ENCODE measurements at regions not wholly inside any gene's neighbourhood (a gene's known extent, or its start where the extent isn't known, plus 50 kb on each side); places are given as distances from the start of the nearest gene placed in this dataset.
"Not testable (repeated sequence)": the region's sequence is repeated elsewhere in the genome, so short reads cannot be mapped to it uniquely, and the experiment has no call there.

GRCh38 chr1:232319518-232320210 lies 310.3 kb downstream of the SIPA1L2 start:
- Histone ChIP-seq H3K27ac (ENCODE audit: low read depth, low read length) (no peak overlapping the region), H3K9me3 (ENCODE audit: low read length) (no peaks in the 10 kb centered on the region), H3K4me3 (ENCODE audit: low read length) (no peak overlapping the region), H3K4me1 (ENCODE audit: insufficient read depth, low read length) (no peaks in the 10 kb centered on the region), H3K36me3 (ENCODE audit: insufficient read depth, low read length) (no peaks in the 10 kb centered on the region), H3K27me3 (ENCODE audit: insufficient read depth, low read length, poor library complexity, severe bottlenecking) (no peaks in the 10 kb centered on the region)
- Mint-ChIP-seq H3K9me3 (no peaks in the 10 kb centered on the region), H3K27me3 (peaks cover 0 to 3% of the 10 kb centered on the region in 2 donors), H3K4me1 (no peaks in the 10 kb centered on the region), H3K4me3 (no peak overlapping the region), H3K27ac (peak overlapping the region in 1 of 8 donors; percentile 2), H3K36me3 (no peaks in the 10 kb centered on the region)
- POLR2A ChIA-PET = no interaction called here
- DNase-seq = no peak
- CTCF ChIA-PET = interaction anchor here (1.6 kb wide), 1 partner anchor 9 kb away, joined by 3 read pairs; no protein-coding TSS in a partner anchor

- POLR2A ChIA-PET = no interaction called here
Observed at GRCh38 chr1:232319072-232319471, 310.9 kb downstream of the SIPA1L2 start.

GRCh38 chr1:232318143-232318542 lies 311.8 kb downstream of the SIPA1L2 start:
- CTCF ChIA-PET = no interaction called here
- Histone ChIP-seq H3K27ac (ENCODE audit: low read depth, low read length) (no peak overlapping the region), H3K4me3 (ENCODE audit: low read length) (no peak overlapping the region), H3K9me3 (ENCODE audit: low read length) (no peaks in the 10 kb centered on the region), H3K36me3 (ENCODE audit: insufficient read depth, low read length) (no peaks in the 10 kb centered on the region), H3K4me1 (ENCODE audit: insufficient read depth, low read length) (no peaks in the 10 kb centered on the region), H3K27me3 (ENCODE audit: insufficient read depth, low read length, poor library complexity, severe bottlenecking) (no peaks in the 10 kb centered on the region)
- no peak overlapping the region for H3K4me3 Mint-ChIP-seq
- POLR2A ChIA-PET = no interaction called here
- H3K27ac Mint-ChIP-seq = no peak overlapping the region
- H3K36me3 Mint-ChIP-seq = peaks cover 0 to 4% (median 0%) of the 10 kb centered on the region in 3 donors
- H3K27me3 Mint-ChIP-seq = peaks cover 0 to under 1% of the 10 kb centered on the region in 2 donors
- no peak for DNase-seq
- peaks cover 2 to 11% (median 6%) of the 10 kb centered on the region in 5 donors for H3K9me3 Mint-ChIP-seq
- H3K4me1 Mint-ChIP-seq = no peaks in the 10 kb centered on the region

More at GRCh38 chr1:232319072-232319471, 310.9 kb downstream of the SIPA1L2 start:
- H3K4me1 ChIP-seq (ENCODE audit: insufficient read depth, low read length) = no peaks in the 10 kb centered on the region
- no peaks in the 10 kb centered on the region for H3K36me3 Mint-ChIP-seq
- no peak overlapping the region for H3K27ac ChIP-seq (ENCODE audit: low read depth, low read length)
- no peak overlapping the region for H3K27ac Mint-ChIP-seq
- H3K9me3 Mint-ChIP-seq = peaks cover 0 to 3% (median 0%) of the 10 kb centered on the region in 5 donors
- no peak overlapping the region for H3K4me3 Mint-ChIP-seq
- CTCF ChIA-PET = interaction anchor here (1.6 kb wide), 1 partner anchor 9 kb away, joined by 3 read pairs; no protein-coding TSS in a partner anchor
- H3K9me3 ChIP-seq (ENCODE audit: low read length) = no peaks in the 10 kb centered on the region
- H3K36me3 ChIP-seq (ENCODE audit: insufficient read depth, low read length) = no peaks in the 10 kb centered on the region
- no peaks in the 10 kb centered on the region for H3K27me3 ChIP-seq (ENCODE audit: insufficient read depth, low read length, poor library complexity, severe bottlenecking)
- peaks cover 0 to 3% of the 10 kb centered on the region in 2 donors for H3K27me3 Mint-ChIP-seq
- no peak overlapping the region for H3K4me3 ChIP-seq (ENCODE audit: low read length)
- no peak for DNase-seq
- no peaks in the 10 kb centered on the region for H3K4me1 Mint-ChIP-seq

DNA sequence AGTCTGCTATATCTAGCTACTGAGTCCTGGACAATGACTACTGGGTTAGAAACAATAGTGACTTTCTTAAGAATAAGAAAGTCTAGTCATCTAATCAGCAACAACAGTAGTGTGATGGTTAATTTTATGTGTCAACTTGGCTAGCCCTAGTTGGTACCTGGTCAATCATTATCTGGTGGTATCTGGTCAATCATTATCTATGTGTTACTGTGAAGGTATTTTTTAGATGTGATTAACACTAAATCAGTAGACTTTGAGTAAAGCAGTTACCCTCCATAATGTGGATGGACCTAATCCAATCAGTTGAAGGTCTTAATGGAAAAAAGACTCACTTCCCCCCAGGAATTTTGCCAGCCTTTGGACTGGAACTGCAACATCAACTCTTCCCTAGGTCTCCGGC lies 312.6 kb downstream of the SIPA1L2 start:
- no peaks in the 10 kb centered on the region for H3K27me3 Mint-ChIP-seq
- Histone ChIP-seq H3K9me3 (ENCODE audit: low read length) (no peaks in the 10 kb centered on the region), H3K27me3 (ENCODE audit: insufficient read depth, low read length, poor library complexity, severe bottlenecking) (no peaks in the 10 kb centered on the region), H3K4me3 (ENCODE audit: low read length) (no peak overlapping the region), H3K36me3 (ENCODE audit: insufficient read depth, low read length) (no peaks in the 10 kb centered on the region), H3K4me1 (ENCODE audit: insufficient read depth, low read length) (no peaks in the 10 kb centered on the region), H3K27ac (ENCODE audit: low read depth, low read length) (no peak overlapping the region)
- H3K4me3 Mint-ChIP-seq = no peak overlapping the region
- H3K27ac Mint-ChIP-seq = peak overlapping the region in 1 of 8 donors; percentile 17
- POLR2A ChIA-PET = no interaction called here
- CTCF ChIA-PET = no interaction called here
- H3K4me1 Mint-ChIP-seq = no peaks in the 10 kb centered on the region
- no peak for DNase-seq
- peaks cover 4 to 18% (median 12%) of the 10 kb centered on the region in 5 donors for H3K9me3 Mint-ChIP-seq
- peaks cover 0 to 12% (median 0%) of the 10 kb centered on the region in 3 donors for H3K36me3 Mint-ChIP-seq

DNA sequence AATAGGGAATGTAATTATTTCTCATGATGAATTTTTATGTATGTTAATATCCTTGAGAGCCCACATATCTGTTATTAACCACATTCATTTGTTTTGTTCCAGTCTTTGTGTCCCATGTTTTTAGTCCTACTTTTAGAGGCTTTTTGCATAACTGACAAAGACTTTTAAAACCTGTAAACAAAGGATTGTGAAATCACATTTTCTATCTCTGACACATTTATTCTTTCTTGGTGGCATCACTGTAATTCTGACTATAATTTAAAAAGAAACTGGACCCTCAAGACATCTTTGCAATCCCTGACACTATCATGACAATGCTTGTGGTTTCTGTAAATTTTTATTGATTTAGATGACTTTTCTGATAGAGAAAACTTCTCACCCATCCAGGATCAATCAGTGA lies 313.1 kb downstream of the SIPA1L2 start:
- H3K9me3 Mint-ChIP-seq = peaks cover 4 to 18% (median 12%) of the 10 kb centered on the region in 5 donors
- peaks cover 0 to 13% (median 0%) of the 10 kb centered on the region in 3 donors for H3K36me3 Mint-ChIP-seq
- Histone ChIP-seq H3K27me3 (ENCODE audit: insufficient read depth, low read length, poor library complexity, severe bottlenecking) (no peaks in the 10 kb centered on the region), H3K27ac (ENCODE audit: low read depth, low read length) (no peak overlapping the region), H3K36me3 (ENCODE audit: insufficient read depth, low read length) (no peaks in the 10 kb centered on the region), H3K4me3 (ENCODE audit: low read length) (no peak overlapping the region), H3K9me3 (ENCODE audit: low read length) (no peaks in the 10 kb centered on the region), H3K4me1 (ENCODE audit: insufficient read depth, low read length) (no peaks in the 10 kb centered on the region)
- H3K27ac Mint-ChIP-seq = peak overlapping the region in 1 of 8 donors; percentile 17
- CTCF ChIA-PET = no interaction called here
- no peak for DNase-seq
- H3K4me3 Mint-ChIP-seq = no peak overlapping the region
- no peaks in the 10 kb centered on the region for H3K27me3 Mint-ChIP-seq
- POLR2A ChIA-PET = no interaction called here
- H3K4me1 Mint-ChIP-seq = no peaks in the 10 kb centered on the region

- H3K4me1 ChIP-seq (ENCODE audit: insufficient read depth, low read length); POLR2A ChIA-PET; H3K27me3 ChIP-seq (ENCODE audit: insufficient read depth, low read length, poor library complexity, severe bottlenecking); H3K27ac ChIP-seq (ENCODE audit: low read depth, low read length); H3K4me3 Mint-ChIP-seq; CTCF ChIA-PET; H3K4me3 ChIP-seq (ENCODE audit: low read length); H3K9me3 ChIP-seq (ENCODE audit: low read length); H3K36me3 ChIP-seq (ENCODE audit: insufficient read depth, low read length); DNase-seq; H3K27ac Mint-ChIP-seq; H3K4me1 Mint-ChIP-seq: not testable (repeated sequence)
- peaks cover 3 to 11% of the 10 kb centered on the region in 2 donors for H3K27me3 Mint-ChIP-seq
- H3K36me3 Mint-ChIP-seq = peaks cover 0 to 13% (median 0%) of the 10 kb centered on the region in 3 donors
- peaks cover 4 to 18% (median 12%) of the 10 kb centered on the region in 5 donors for H3K9me3 Mint-ChIP-seq
Observed at GRCh38 chr1:232313876-232314275, 316.1 kb downstream of the SIPA1L2 start.

GRCh38 chr1:232310541-232310940 lies 319.4 kb downstream of the SIPA1L2 start:
- Mint-ChIP-seq H3K4me3 (no peak overlapping the region), H3K9me3 (peaks cover 5 to 18% (median 12%) of the 10 kb centered on the region in 5 donors), H3K27ac (no peak overlapping the region), H3K27me3 (peaks cover 6 to 19% of the 10 kb centered on the region in 2 donors), H3K36me3 (peaks cover 0 to 18% (median 0%) of the 10 kb centered on the region in 3 donors), H3K4me1 (no peaks in the 10 kb centered on the region)
- no peak overlapping the region for H3K27ac ChIP-seq (ENCODE audit: low read depth, low read length)
- ChIA-PET CTCF (no interaction called here), POLR2A (no interaction called here)
- H3K9me3 ChIP-seq (ENCODE audit: low read length) = no peaks in the 10 kb centered on the region
- DNase-seq = no peak
- no peaks in the 10 kb centered on the region for H3K27me3 ChIP-seq (ENCODE audit: insufficient read depth, low read length, poor library complexity, severe bottlenecking)
- no peaks in the 10 kb centered on the region for H3K36me3 ChIP-seq (ENCODE audit: insufficient read depth, low read length)
- no peaks in the 10 kb centered on the region for H3K4me1 ChIP-seq (ENCODE audit: insufficient read depth, low read length)
- H3K4me3 ChIP-seq (ENCODE audit: low read length) = no peak overlapping the region

DNA sequence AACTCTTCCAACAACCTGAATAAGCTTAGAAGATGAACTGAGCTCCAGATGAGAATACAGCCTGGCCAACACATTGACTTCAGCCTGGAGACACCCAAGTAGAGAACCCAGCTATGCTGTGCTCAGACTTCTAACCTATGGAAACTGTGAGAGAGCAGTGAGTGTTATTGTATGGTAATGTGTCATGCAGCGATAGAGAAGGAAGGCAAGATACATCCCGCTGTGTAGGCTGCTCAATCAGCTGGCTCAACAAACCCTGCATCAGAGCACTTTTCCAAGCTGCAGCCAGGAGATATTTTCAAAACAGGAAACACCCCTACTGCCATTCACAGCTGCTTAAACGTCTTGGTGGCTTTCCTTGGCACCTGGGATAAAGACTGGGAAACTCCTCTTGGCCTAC lies 321.3 kb downstream of the SIPA1L2 start:
- Mint-ChIP-seq H3K27me3 (peaks cover 6 to 25% of the 10 kb centered on the region in 2 donors), H3K27ac (no peak overlapping the region), H3K36me3 (peaks cover 0 to 18% (median 0%) of the 10 kb centered on the region in 3 donors), H3K4me3 (no peak overlapping the region), H3K9me3 (peaks cover 5 to 10% (median 9%) of the 10 kb centered on the region in 5 donors), H3K4me1 (no peaks in the 10 kb centered on the region)
- Histone ChIP-seq H3K9me3 (ENCODE audit: low read length) (no peaks in the 10 kb centered on the region), H3K4me1 (ENCODE audit: insufficient read depth, low read length) (no peaks in the 10 kb centered on the region), H3K4me3 (ENCODE audit: low read length) (no peak overlapping the region), H3K27ac (ENCODE audit: low read depth, low read length) (no peak overlapping the region), H3K36me3 (ENCODE audit: insufficient read depth, low read length) (no peaks in the 10 kb centered on the region), H3K27me3 (ENCODE audit: insufficient read depth, low read length, poor library complexity, severe bottlenecking) (no peaks in the 10 kb centered on the region)
- ChIA-PET POLR2A (no interaction called here), CTCF (no interaction called here)
- DNase-seq = no peak

Data from CD8-positive, alpha-beta memory T cell (primary cell).